IMR-90 (cell line): ENCODE measurements at regions not wholly inside any gene's neighbourhood (a gene's known extent, or its start where the extent isn't known, plus 50 kb on each side); places are given as distances from the start of the nearest gene placed in this dataset.

Experiments
- ATAC-seq: fragments of 200-7000 bp; cut with Tn5 transposase; 2 replicates; pipeline ENCODE4 v1.9.1; 2020; ENCODE audit warnings: low read depth, mild to moderate bottlenecking, moderate library complexity
- BruUV-seq: library from RNA; stranded (reverse); fragments of 400-500 nt; replicated peaks from 2 replicates; lab custom pipeline; 2021; lab: Mats Ljungman, UMichigan
- CTCF ChIA-PET: fragments of 300-600 bp; formaldehyde crosslinking; extraction: SDS; loops from one replicate; lab custom pipeline; 2021; ENCODE audit warnings: antibody characterized with exemption; lab: Yijun Ruan, JAX
- POLR2A ChIA-PET: fragments of 300-600 bp; sonication (Branson Sonifier 250); formaldehyde crosslinking; loops from one replicate; lab custom pipeline; 2022; ENCODE audit warnings: antibody characterized with exemption; ENCODE audit not compliant: unreplicated experiment; lab: Charles Lee
- DNase-seq: peaks from one replicate; pipeline ENCODE4 v3.0.0; 2013
- H2AFZ ChIP-seq: replicated peaks from 2 replicates; pipeline ENCODE3; 2013; ENCODE audit warnings: low read length, mild to moderate bottlenecking; ENCODE audit not compliant: poor library complexity
- H2AK5ac ChIP-seq: 2 replicates; pipeline ENCODE4 v1.6.1; 2013; ENCODE audit warnings: low read depth, low read length, inconsistent platforms
- H2AK9ac ChIP-seq: replicated peaks from 2 replicates; pipeline ENCODE3; 2013; ENCODE audit warnings: mild to moderate bottlenecking, low read depth, low read length, moderate library complexity; ENCODE audit not compliant: poor library complexity
- H2BK120ac ChIP-seq: 2 replicates; pipeline ENCODE4 v1.6.1; 2013; ENCODE audit warnings: low read depth, low read length, inconsistent platforms
- H2BK15ac ChIP-seq: 3 replicates; pipeline ENCODE4 v1.6.1; 2013; ENCODE audit warnings: low read depth, low read length, inconsistent platforms
- H2BK20ac ChIP-seq: 2 replicates; pipeline ENCODE4 v1.6.1; 2013; ENCODE audit warnings: low read depth, mild to moderate bottlenecking, inconsistent platforms, low read length, moderate library complexity
- H2BK5ac ChIP-seq: 2 replicates; pipeline ENCODE4 v1.6.1; 2013; ENCODE audit warnings: mild to moderate bottlenecking, low read depth, low read length, inconsistent platforms; ENCODE audit not compliant: poor library complexity, severe bottlenecking
- H3K14ac ChIP-seq: replicated peaks from 2 replicates; pipeline ENCODE4 v1.6.1; 2013; ENCODE audit warnings: low read depth, low read length, inconsistent platforms
- H3K18ac ChIP-seq: 2 replicates; pipeline ENCODE4 v1.6.1; 2013; ENCODE audit warnings: low read depth, low read length, control low read depth
- H3K23ac ChIP-seq: 2 replicates; pipeline ENCODE4 v1.6.1; 2013; ENCODE audit warnings: low read depth, low read length, inconsistent platforms
- H3K27ac ChIP-seq: 2 replicates; pipeline ENCODE4 v1.5.1; 2013; ENCODE audit warnings: mild to moderate bottlenecking, control low read depth, low read length; ENCODE audit not compliant: insufficient read depth
- H3K27me3 ChIP-seq: 2 replicates; pipeline ENCODE4 v1.6.1; 2013; ENCODE audit warnings: low read length; ENCODE audit not compliant: control insufficient read depth, insufficient read depth
- H3K36me3 ChIP-seq: 2 replicates; pipeline ENCODE4 v1.6.1; 2013; ENCODE audit warnings: low read length, mixed read lengths; ENCODE audit not compliant: control insufficient read depth, insufficient read depth
- H3K4ac ChIP-seq: 2 replicates; pipeline ENCODE4 v1.6.1; 2013; ENCODE audit warnings: low read depth, low read length, inconsistent platforms
- H3K4me1 ChIP-seq: 2 replicates; pipeline ENCODE4 v1.6.1; 2013; ENCODE audit warnings: low read length, mixed read lengths; ENCODE audit not compliant: control insufficient read depth, insufficient read depth
- H3K4me2 ChIP-seq: 2 replicates; pipeline ENCODE4 v1.6.1; 2013; ENCODE audit warnings: low read depth, mild to moderate bottlenecking, control low read depth, low read length, moderate library complexity
- H3K4me3 ChIP-seq: 2 replicates; pipeline ENCODE4 v1.5.1; 2013; ENCODE audit warnings: low read depth, mild to moderate bottlenecking, control low read depth, low read length, moderate library complexity; ENCODE audit not compliant: insufficient read depth
- H3K56ac ChIP-seq: 2 replicates; pipeline ENCODE4 v1.6.1; 2013; ENCODE audit warnings: low read length, inconsistent platforms; ENCODE audit not compliant: insufficient read depth; ENCODE audit errors: extremely low read depth
- H3K79me1 ChIP-seq, 2 experiments: 2 replicates each; pipeline ENCODE4 v1.6.1; 2013; ENCODE audit warnings: low read length in 2 of 2, inconsistent platforms in 1 of 2, low read depth in 1 of 2
- H3K9ac ChIP-seq: 2 replicates; pipeline ENCODE4 v1.6.1; 2013; ENCODE audit warnings: low read depth, low read length, control low read depth
- H3K9me1 ChIP-seq: 2 replicates; pipeline ENCODE4 v1.6.1; 2013; ENCODE audit warnings: low read length, inconsistent platforms; ENCODE audit not compliant: insufficient read depth
- H3K9me3 ChIP-seq: 2 replicates; pipeline ENCODE4 v1.6.1; 2013; ENCODE audit warnings: low read length; ENCODE audit not compliant: control insufficient read depth, insufficient read depth
- H4K20me1 ChIP-seq: 2 replicates; pipeline ENCODE4 v1.6.1; 2013; ENCODE audit warnings: low read length, inconsistent platforms; ENCODE audit not compliant: insufficient read depth
- H4K5ac ChIP-seq: 2 replicates; pipeline ENCODE4 v1.6.1; 2013; ENCODE audit warnings: mild to moderate bottlenecking, low read depth, low read length, control low read depth
- H4K8ac ChIP-seq, 2 experiments: 2 replicates each; pipeline ENCODE4 v1.6.1; 2013; ENCODE audit warnings: low read depth in 2 of 2, low read length in 2 of 2, control low read depth in 1 of 2, inconsistent platforms in 1 of 2
- H4K91ac ChIP-seq: 2 replicates; pipeline ENCODE4 v1.6.1; 2013; ENCODE audit warnings: low read depth, low read length, inconsistent platforms; ENCODE audit not compliant: insufficient read depth
- BHLHE40 ChIP-seq: fragments of 150-350 bp; IDR thresholded peaks from 2 replicates; pipeline ENCODE4 v1.6.1; 2016; ENCODE audit warnings: mild to moderate bottlenecking, low read depth, low read length
- CEBPB ChIP-seq: IDR thresholded peaks from 2 replicates; pipeline ENCODE4 v1.6.1; 2012; ENCODE audit warnings: low read depth, low read length, improper control_type of control experiment
- CHD1 ChIP-seq: IDR thresholded peaks from 2 replicates; pipeline ENCODE4 v1.6.1; 2012; ENCODE audit warnings: low read depth, low read length, improper control_type of control experiment
- FOS ChIP-seq: fragments of 150-350 bp; IDR thresholded peaks from 2 replicates; pipeline ENCODE4 v1.6.1; 2016; ENCODE audit warnings: low read depth, low read length
- MAFK ChIP-seq: IDR thresholded peaks from 2 replicates; pipeline ENCODE4 v1.6.1; 2012; ENCODE audit warnings: low read depth, low read length, improper control_type of control experiment
- MAZ ChIP-seq: IDR thresholded peaks from 2 replicates; pipeline ENCODE4 v1.6.1; 2012; ENCODE audit warnings: low read depth, mild to moderate bottlenecking, low read length, improper control_type of control experiment, moderate library complexity, borderline replicate concordance
- MXI1 ChIP-seq: IDR thresholded peaks from 2 replicates; pipeline ENCODE4 v1.6.1; 2012; ENCODE audit warnings: low read depth, mild to moderate bottlenecking, low read length, moderate library complexity, borderline replicate concordance
- NFE2L2 ChIP-seq: fragments of 150-350 bp; IDR thresholded peaks from 2 replicates; pipeline ENCODE4 v1.6.1; 2016; ENCODE audit warnings: low read depth, mild to moderate bottlenecking, low read length
- POLR2A ChIP-seq: IDR thresholded peaks from 2 replicates; pipeline ENCODE4 v1.6.1; 2012; ENCODE audit warnings: mild to moderate bottlenecking, low read depth, low read length
- RAD21 ChIP-seq: IDR thresholded peaks from 2 replicates; pipeline ENCODE4 v1.6.1; 2012; ENCODE audit warnings: low read length, improper control_type of control experiment
- RCOR1 ChIP-seq: IDR thresholded peaks from 2 replicates; pipeline ENCODE4 v1.6.1; 2012; ENCODE audit warnings: mild to moderate bottlenecking, low read length, improper control_type of control experiment; ENCODE audit not compliant: insufficient replicate concordance
- RFX5 ChIP-seq: IDR thresholded peaks from 2 replicates; pipeline ENCODE4 v1.8.0; 2012; ENCODE audit warnings: low read depth, mild to moderate bottlenecking, low read length, moderate library complexity
- SMC3 ChIP-seq: fragments of 150-350 bp; IDR thresholded peaks from 2 replicates; pipeline ENCODE4 v1.6.1; 2016; ENCODE audit warnings: low read depth, mild to moderate bottlenecking, antibody characterized with exemption, low read length, moderate library complexity
- WGBS, 2 experiments: methylation state at CpG; one replicate each; pipeline versions ENCODE4 v1.1.5 to v1.1.7; 2013; ENCODE audit warnings: missing lambda C conversion rate in 2 of 2; ENCODE audit not compliant: insufficient read length in 1 of 2; ENCODE audit errors: extremely low coverage in 2 of 2; 5-methylcytosine and 5-hydroxymethylcytosine counted together
- dilution Hi-C: fragments of 300-500 bp; cut with HindIII; formaldehyde crosslinking; loops from one replicate; pipeline ENCODE4 v1.14.3; 2018; ENCODE audit warnings: low sequenced_read_pairs; ENCODE audit not compliant: unreplicated experiment
- in situ Hi-C: fragments of 300-500 bp; cut with MboI; formaldehyde crosslinking; loops from 3 replicates; pipeline ENCODE4 v1.14.3; 2019; ENCODE audit warnings: low sequenced_read_pairs, inconsistent platforms, mixed read lengths
- intact Hi-C: fragments of 100-400 bp; cut with micrococcal nuclease; formaldehyde crosslinking; loops from 2 replicates; pipeline ENCODE4 v1.10.0; 2022
- TF ChIP-seq, protein P1 (sequence below): conservative IDR thresholded peaks from 2 replicates; pipeline ENCODE4 v1.5.1; 2012; ENCODE audit warnings: mild to moderate bottlenecking, low read depth, low read length, improper control_type of control experiment
- TF ChIP-seq, protein P2 (sequence below): fragments of 150-350 bp; IDR thresholded peaks from 2 replicates; pipeline ENCODE4 v1.6.1; 2017; ENCODE audit warnings: mild to moderate bottlenecking, antibody characterized with exemption, low read length, low read depth
- TF ChIP-seq, protein P3 (sequence below): fragments of 150-350 bp; IDR thresholded peaks from 2 replicates; pipeline ENCODE4 v1.6.1; 2016; ENCODE audit warnings: low read depth, mild to moderate bottlenecking, low read length, moderate library complexity, borderline replicate concordance

DNA sequence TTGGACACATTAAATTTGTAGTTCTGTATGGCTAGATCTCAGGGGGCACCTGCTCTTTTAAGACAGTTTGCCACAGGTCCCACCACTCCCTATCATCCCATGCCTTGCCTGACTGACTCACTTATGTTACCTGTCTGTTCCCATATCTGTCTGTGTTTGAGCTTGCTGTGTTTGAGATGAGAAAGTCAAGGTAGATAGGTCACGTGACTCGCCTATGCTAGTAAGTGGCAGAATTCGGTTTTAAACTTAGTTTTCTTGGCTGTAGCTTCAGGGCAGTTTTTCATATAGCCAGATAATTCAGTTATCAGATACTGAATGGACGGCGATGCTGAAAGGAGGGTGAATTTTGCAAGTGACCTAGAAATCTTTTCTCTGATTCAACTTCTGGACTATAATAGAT lies 348.4 kb downstream of the RPS24 start:
- Histone ChIP-seq H4K8ac (no peak overlapping the region), H2AK9ac (no peak overlapping the region), H3K36me3 (no peaks in the 10 kb centered on the region), H2BK20ac (no peak overlapping the region), H3K14ac (no peak overlapping the region), H2BK15ac (no peak overlapping the region), H3K27me3 (peaks cover 45% of the 10 kb centered on the region), H3K4me3 (no peak overlapping the region), H4K20me1 (no peaks in the 10 kb centered on the region), H3K4ac (no peak overlapping the region), H3K9me1 (0 out of 2 replicates have a peak, but pooled peaks cover 1% of the 10 kb centered on the region), H2BK5ac (no peak overlapping the region), H3K23ac (no peak overlapping the region), H4K5ac (no peak overlapping the region), H4K91ac (no peak overlapping the region), H2BK120ac (no peak overlapping the region), H3K56ac (no peak overlapping the region), H2AFZ (no peak overlapping the region), H3K27ac (no peak overlapping the region), H3K79me1 (no peaks in the 10 kb centered on the region), H3K18ac (no peak overlapping the region), H3K4me2 (no peak overlapping the region), H3K4me1 (peaks cover 4% of the 10 kb centered on the region; the same call in 1 of the 2 replicates), H3K9me3 (peaks cover 7% of the 10 kb centered on the region), H2AK5ac (no peak overlapping the region), H3K9ac (no peak overlapping the region)
- POLR2A ChIA-PET = no interaction called here
- dilution Hi-C loops = no loop called here
- DNase-seq = no peak
- no CpG with 5 or more reads among the region's 5 CpGs for WGBS, 2 experiments
- CTCF ChIA-PET = no interaction called here
- BruUV-seq = no TSS peak
- no peak for TF ChIP-seq SMC3
- TF ChIP-seq RAD21 = no peak
- no peak for TF ChIP-seq CHD1
- no peak for TF ChIP-seq MXI1
- TF ChIP-seq, protein P1, sequence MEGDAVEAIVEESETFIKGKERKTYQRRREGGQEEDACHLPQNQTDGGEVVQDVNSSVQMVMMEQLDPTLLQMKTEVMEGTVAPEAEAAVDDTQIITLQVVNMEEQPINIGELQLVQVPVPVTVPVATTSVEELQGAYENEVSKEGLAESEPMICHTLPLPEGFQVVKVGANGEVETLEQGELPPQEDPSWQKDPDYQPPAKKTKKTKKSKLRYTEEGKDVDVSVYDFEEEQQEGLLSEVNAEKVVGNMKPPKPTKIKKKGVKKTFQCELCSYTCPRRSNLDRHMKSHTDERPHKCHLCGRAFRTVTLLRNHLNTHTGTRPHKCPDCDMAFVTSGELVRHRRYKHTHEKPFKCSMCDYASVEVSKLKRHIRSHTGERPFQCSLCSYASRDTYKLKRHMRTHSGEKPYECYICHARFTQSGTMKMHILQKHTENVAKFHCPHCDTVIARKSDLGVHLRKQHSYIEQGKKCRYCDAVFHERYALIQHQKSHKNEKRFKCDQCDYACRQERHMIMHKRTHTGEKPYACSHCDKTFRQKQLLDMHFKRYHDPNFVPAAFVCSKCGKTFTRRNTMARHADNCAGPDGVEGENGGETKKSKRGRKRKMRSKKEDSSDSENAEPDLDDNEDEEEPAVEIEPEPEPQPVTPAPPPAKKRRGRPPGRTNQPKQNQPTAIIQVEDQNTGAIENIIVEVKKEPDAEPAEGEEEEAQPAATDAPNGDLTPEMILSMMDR = no peak
- no peak for TF ChIP-seq RCOR1
- no peak for TF ChIP-seq MAFK
- no peak for TF ChIP-seq POLR2A
- TF ChIP-seq MAZ = no peak
- no peak for TF ChIP-seq FOS
- no peak for TF ChIP-seq RFX5
- TF ChIP-seq, protein P2, sequence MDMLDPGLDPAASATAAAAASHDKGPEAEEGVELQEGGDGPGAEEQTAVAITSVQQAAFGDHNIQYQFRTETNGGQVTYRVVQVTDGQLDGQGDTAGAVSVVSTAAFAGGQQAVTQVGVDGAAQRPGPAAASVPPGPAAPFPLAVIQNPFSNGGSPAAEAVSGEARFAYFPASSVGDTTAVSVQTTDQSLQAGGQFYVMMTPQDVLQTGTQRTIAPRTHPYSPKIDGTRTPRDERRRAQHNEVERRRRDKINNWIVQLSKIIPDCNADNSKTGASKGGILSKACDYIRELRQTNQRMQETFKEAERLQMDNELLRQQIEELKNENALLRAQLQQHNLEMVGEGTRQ = no peak
- TF ChIP-seq BHLHE40 = no peak
- TF ChIP-seq, protein P3, sequence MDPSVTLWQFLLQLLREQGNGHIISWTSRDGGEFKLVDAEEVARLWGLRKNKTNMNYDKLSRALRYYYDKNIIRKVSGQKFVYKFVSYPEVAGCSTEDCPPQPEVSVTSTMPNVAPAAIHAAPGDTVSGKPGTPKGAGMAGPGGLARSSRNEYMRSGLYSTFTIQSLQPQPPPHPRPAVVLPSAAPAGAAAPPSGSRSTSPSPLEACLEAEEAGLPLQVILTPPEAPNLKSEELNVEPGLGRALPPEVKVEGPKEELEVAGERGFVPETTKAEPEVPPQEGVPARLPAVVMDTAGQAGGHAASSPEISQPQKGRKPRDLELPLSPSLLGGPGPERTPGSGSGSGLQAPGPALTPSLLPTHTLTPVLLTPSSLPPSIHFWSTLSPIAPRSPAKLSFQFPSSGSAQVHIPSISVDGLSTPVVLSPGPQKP = no peak
- TF ChIP-seq NFE2L2 = no peak
- TF ChIP-seq CEBPB = no peak
- no peak for ATAC-seq
- in situ Hi-C loops = no loop called here
- intact Hi-C loops = no loop called here
